ENCODE measurements at regions not wholly inside any gene's neighbourhood (a gene's known extent, or its start where the extent isn't known, plus 50 kb on each side); places are given as distances from the start of the nearest gene placed in this dataset.
"Not testable (repeated sequence)": the region's sequence is repeated elsewhere in the genome, so short reads cannot be mapped to it uniquely, and the experiment has no call there.

GRCh38 chr4:30181918-30182317 lies 538.3 kb upstream of the PCDH7 start:
- no peak for DNase-seq (ENCODE audit: low read depth in 2 of 2)

GRCh38 chr4:30182786-30183185 lies 537.4 kb upstream of the PCDH7 start:
- no peak for TF ChIP-seq CTCF (IDR thresholded peaks at IDR 0.05; ENCODE audit: low read depth, low read length)
- no peak overlapping the region for H3K4me3 ChIP-seq (replicated peaks in 1 of 2; ENCODE audit: low read depth in 2 of 2, low read length in 2 of 2)
- DNase-seq (ENCODE audit: low read depth in 2 of 2) = no peak

More at GRCh38 chr4:30181918-30182317, 538.3 kb upstream of the PCDH7 start:
- H3K4me3 ChIP-seq (replicated peaks in 1 of 2; ENCODE audit: low read depth in 2 of 2, low read length in 2 of 2) = no peak overlapping the region
- TF ChIP-seq CTCF (IDR thresholded peaks at IDR 0.05; ENCODE audit: low read depth, low read length) = no peak

GRCh38 chr4:30191902-30192301 lies 528.3 kb upstream of the PCDH7 start:
- TF ChIP-seq CTCF (IDR thresholded peaks at IDR 0.05; ENCODE audit: low read depth, low read length) = no peak
- DNase-seq (ENCODE audit: low read depth in 2 of 2) = no peak
- no peak overlapping the region for H3K4me3 ChIP-seq (replicated peaks in 1 of 2; ENCODE audit: low read depth in 2 of 2, low read length in 2 of 2)

- DNase-seq (ENCODE audit: low read depth in 2 of 2) = no peak
- no peak for TF ChIP-seq CTCF (IDR thresholded peaks at IDR 0.05; ENCODE audit: low read depth, low read length)
- H3K4me3 ChIP-seq (replicated peaks in 1 of 2; ENCODE audit: low read depth in 2 of 2, low read length in 2 of 2) = no peak overlapping the region
Observed at GRCh38 chr4:30207389-30207788, 512.8 kb upstream of the PCDH7 start.

GRCh38 chr4:30208731-30209435 lies 511.3 kb upstream of the PCDH7 start:
- TF ChIP-seq CTCF (IDR thresholded peaks at IDR 0.05; ENCODE audit: low read depth, low read length) = no peak
- DNase-seq (ENCODE audit: low read depth in 2 of 2) = peak in 1 of 2 donors; percentile 40

GRCh38 chr4:30215973-30216372 lies 504.2 kb upstream of the PCDH7 start:
- DNase-seq (ENCODE audit: low read depth in 2 of 2); H3K4me3 ChIP-seq (replicated peaks in 1 of 2; ENCODE audit: low read depth in 2 of 2, low read length in 2 of 2): not testable (repeated sequence)

More at GRCh38 chr4:30208731-30209435, 511.3 kb upstream of the PCDH7 start:
- H3K4me3 ChIP-seq (replicated peaks in 1 of 2; ENCODE audit: low read depth in 2 of 2, low read length in 2 of 2) = no peak overlapping the region

GRCh38 chr4:30245140-30245539 lies 475.0 kb upstream of the PCDH7 start:
- H3K4me3 ChIP-seq (replicated peaks in 1 of 2; ENCODE audit: low read depth in 2 of 2, low read length in 2 of 2) = no peak overlapping the region
- no peak for DNase-seq (ENCODE audit: low read depth in 2 of 2)
- no peak for TF ChIP-seq CTCF (IDR thresholded peaks at IDR 0.05; ENCODE audit: low read depth, low read length)

All from cardiac fibroblast (primary cell).